ENCODE measurements at regions not wholly inside any gene's neighbourhood (a gene's known extent, or its start where the extent isn't known, plus 50 kb on each side); places are given as distances from the start of the nearest gene placed in this dataset.

- TF ChIP-seq POLR2AphosphoS5 (IDR thresholded peaks at IDR 0.05) = no peak
- TF ChIP-seq CTCF (IDR thresholded peaks at IDR 0.05) = no peak
- no peak for TF ChIP-seq POLR2A (IDR thresholded peaks at IDR 0.05)
- no peak for TF ChIP-seq EP300 (IDR thresholded peaks at IDR 0.05)
Measured at GRCh38 chr13:78145276-78145675, 226.6 kb upstream of the EDNRB start.

Measured in gastroesophageal sphincter (tissue), 3 donors.